A673 (cell line): ENCODE measurements at regions not wholly inside any gene's neighbourhood (a gene's known extent, or its start where the extent isn't known, plus 50 kb on each side); places are given as distances from the start of the nearest gene placed in this dataset.

Experiments
- BruUV-seq: library from RNA; stranded (reverse); fragments of 400-500 nt; replicated peaks from 2 replicates; lab custom pipeline; 2021; lab: Mats Ljungman, UMichigan
- CTCF ChIA-PET: fragments of 300-600 bp; sonication (Branson Sonifier 250); formaldehyde crosslinking; loops from one replicate; lab custom pipeline; 2022; ENCODE audit warnings: antibody characterized with exemption; lab: Charles Lee
- POLR2A ChIA-PET: fragments of 300-600 bp; sonication (Branson Sonifier 250); formaldehyde crosslinking; loops from one replicate; lab custom pipeline; 2022; ENCODE audit warnings: antibody characterized with exemption; ENCODE audit not compliant: low non-redundant PET; lab: Charles Lee
- DNase-seq: peaks from one replicate; pipeline ENCODE4 v3.0.0-alpha.2; 2015; ENCODE audit warnings: low spot score
- H3K27ac ChIP-seq: fragments of 200-600 bp; sonication (generic); 2 replicates; pipeline ENCODE4 v1.5.1; 2016; ENCODE audit warnings: mixed run types, low read depth, mild to moderate bottlenecking, mixed read lengths, antibody characterized with exemption, low read length; ENCODE audit not compliant: poor library complexity, severe bottlenecking
- H3K27me3 ChIP-seq: fragments of 200-600 bp; sonication (generic); replicated peaks from 2 replicates; pipeline ENCODE4 v1.6.1; 2017; ENCODE audit warnings: mixed run types, low read depth, mild to moderate bottlenecking, mixed read lengths, antibody characterized with exemption, low read length; ENCODE audit not compliant: insufficient read depth, poor library complexity
- H3K36me3 ChIP-seq: fragments of 200-600 bp; sonication (generic); 2 replicates; pipeline ENCODE4 v1.6.1; 2016; ENCODE audit warnings: mixed run types, mild to moderate bottlenecking, mixed read lengths, antibody characterized with exemption, low read length; ENCODE audit not compliant: insufficient read depth, poor library complexity, severe bottlenecking
- H3K4me1 ChIP-seq: fragments of 200-600 bp; sonication (generic); 2 replicates; pipeline ENCODE4 v1.6.1; 2017; ENCODE audit warnings: mixed run types, mild to moderate bottlenecking, mixed read lengths, antibody characterized with exemption, low read length; ENCODE audit not compliant: insufficient read depth, poor library complexity, severe bottlenecking
- H3K4me3 ChIP-seq: fragments of 200-600 bp; sonication (generic); 2 replicates; pipeline ENCODE4 v1.5.1; 2016; ENCODE audit warnings: low read depth, mixed run types, mild to moderate bottlenecking, mixed read lengths, low read length; ENCODE audit not compliant: poor library complexity, severe bottlenecking
- H3K9me3 ChIP-seq: fragments of 200-600 bp; sonication (generic); 2 replicates; pipeline ENCODE4 v1.6.1; 2016; ENCODE audit warnings: mixed run types, low read depth, mild to moderate bottlenecking, mixed read lengths, antibody characterized with exemption, low read length; ENCODE audit not compliant: poor library complexity, severe bottlenecking
- EZH2 ChIP-seq: fragments of 200-600 bp; sonication (generic); IDR thresholded peaks from 2 replicates; pipeline ENCODE4 v1.6.1; 2017; ENCODE audit warnings: borderline replicate concordance, low read depth, mild to moderate bottlenecking, mixed read lengths, antibody characterized with exemption, low read length; ENCODE audit not compliant: poor library complexity, severe bottlenecking
- intact Hi-C: fragments of 100-400 bp; cut with micrococcal nuclease; formaldehyde crosslinking; loops from one replicate; pipeline ENCODE4 v1.10.0; 2022; ENCODE audit not compliant: unreplicated experiment
- TF ChIP-seq, protein P1 (sequence below): fragments of 300-800, 200-600 bp; sonication (generic); conservative IDR thresholded peaks from 2 replicates; pipeline ENCODE4 v1.5.1; 2017; ENCODE audit warnings: low read depth, mild to moderate bottlenecking, antibody characterized with exemption, low read length, moderate library complexity, mixed read lengths

- BruUV-seq = no TSS peak
- Histone ChIP-seq H3K36me3 (no peaks in the 10 kb centered on the region), H3K4me3 (no peak overlapping the region), H3K27me3 (no peaks in the 10 kb centered on the region), H3K4me1 (no peaks in the 10 kb centered on the region), H3K9me3 (no peaks in the 10 kb centered on the region), H3K27ac (no peak overlapping the region)
- TF ChIP-seq, protein P1, sequence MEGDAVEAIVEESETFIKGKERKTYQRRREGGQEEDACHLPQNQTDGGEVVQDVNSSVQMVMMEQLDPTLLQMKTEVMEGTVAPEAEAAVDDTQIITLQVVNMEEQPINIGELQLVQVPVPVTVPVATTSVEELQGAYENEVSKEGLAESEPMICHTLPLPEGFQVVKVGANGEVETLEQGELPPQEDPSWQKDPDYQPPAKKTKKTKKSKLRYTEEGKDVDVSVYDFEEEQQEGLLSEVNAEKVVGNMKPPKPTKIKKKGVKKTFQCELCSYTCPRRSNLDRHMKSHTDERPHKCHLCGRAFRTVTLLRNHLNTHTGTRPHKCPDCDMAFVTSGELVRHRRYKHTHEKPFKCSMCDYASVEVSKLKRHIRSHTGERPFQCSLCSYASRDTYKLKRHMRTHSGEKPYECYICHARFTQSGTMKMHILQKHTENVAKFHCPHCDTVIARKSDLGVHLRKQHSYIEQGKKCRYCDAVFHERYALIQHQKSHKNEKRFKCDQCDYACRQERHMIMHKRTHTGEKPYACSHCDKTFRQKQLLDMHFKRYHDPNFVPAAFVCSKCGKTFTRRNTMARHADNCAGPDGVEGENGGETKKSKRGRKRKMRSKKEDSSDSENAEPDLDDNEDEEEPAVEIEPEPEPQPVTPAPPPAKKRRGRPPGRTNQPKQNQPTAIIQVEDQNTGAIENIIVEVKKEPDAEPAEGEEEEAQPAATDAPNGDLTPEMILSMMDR = no peak
- TF ChIP-seq EZH2 = no peak
- DNase-seq = no peak
- ChIA-PET POLR2A (no interaction called here), CTCF (no interaction called here)
- intact Hi-C loops = no loop called here
Measured at GRCh38 chr7:84354866-84355265, 160.3 kb upstream of the SEMA3A start.

DNA sequence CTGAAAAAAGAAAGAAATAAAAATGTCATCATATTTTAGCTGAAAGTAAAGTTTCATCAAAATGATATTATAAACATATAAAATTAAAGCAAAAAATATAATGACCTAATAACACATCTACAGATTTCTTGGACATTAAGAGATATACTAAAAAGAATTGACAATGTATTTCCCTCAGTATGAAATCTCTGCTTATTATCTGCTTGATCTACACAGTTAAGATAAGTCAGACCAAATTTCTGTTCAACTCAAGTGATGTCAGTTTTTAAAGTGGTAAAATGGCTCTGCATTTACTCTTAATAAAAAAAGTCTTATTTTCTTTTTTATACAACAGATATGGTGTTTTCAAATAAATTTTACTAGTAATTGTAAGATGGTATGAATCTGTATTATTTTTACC is 159.4 kb upstream of the SEMA3A start:
- CTCF ChIA-PET = no interaction called here
- no peaks in the 10 kb centered on the region for H3K27me3 ChIP-seq
- intact Hi-C loops = no loop called here
- TF ChIP-seq, protein P1 = no peak
- no peak overlapping the region for H3K4me3 ChIP-seq
- no peak overlapping the region for H3K27ac ChIP-seq
- POLR2A ChIA-PET = no interaction called here
- no peaks in the 10 kb centered on the region for H3K9me3 ChIP-seq
- no peaks in the 10 kb centered on the region for H3K36me3 ChIP-seq
- no TSS peak for BruUV-seq
- DNase-seq = no peak
- H3K4me1 ChIP-seq = no peaks in the 10 kb centered on the region

GRCh38 chr7:84339306-84339705 is 144.7 kb upstream of the SEMA3A start:
- ChIA-PET POLR2A (interaction anchor here (0.7 kb wide), 1 partner anchor 180 kb away, joined by 3 read pairs; no protein-coding TSS in a partner anchor), CTCF (no interaction called here)

More at GRCh38 chr7:84339306-84339705, 144.7 kb upstream of the SEMA3A start:
- no peak overlapping the region for H3K4me3 ChIP-seq
- no TSS peak for BruUV-seq
- H3K27ac ChIP-seq = no peak overlapping the region
- no peaks in the 10 kb centered on the region for H3K36me3 ChIP-seq
- DNase-seq = peak; percentile 18
- H3K27me3 ChIP-seq = no peaks in the 10 kb centered on the region
- TF ChIP-seq, protein P1 = no peak
- TF ChIP-seq EZH2 = no peak
- intact Hi-C loops = loop anchor here (10.0 kb wide), 1 partner anchor 675 kb away; no protein-coding TSS in a partner anchor
- H3K9me3 ChIP-seq = no peaks in the 10 kb centered on the region
- H3K4me1 ChIP-seq = no peaks in the 10 kb centered on the region
